HG02678 (cell line): ENCODE measurements at regions not wholly inside any gene's neighbourhood (a gene's known extent, or its start where the extent isn't known, plus 50 kb on each side); places are given as distances from the start of the nearest gene placed in this dataset.
"Not testable (repeated sequence)": the region's sequence is repeated elsewhere in the genome, so short reads cannot be mapped to it uniquely, and the experiment has no call there.

Source experiments
- ATAC-seq: cut with Tn5 transposase; IDR thresholded peaks from one replicate; pipeline ENCODE4 v1.9.1; 2021; ENCODE audit warnings: mild to moderate bottlenecking, moderate library complexity; ENCODE audit not compliant: unreplicated experiment

DNA sequence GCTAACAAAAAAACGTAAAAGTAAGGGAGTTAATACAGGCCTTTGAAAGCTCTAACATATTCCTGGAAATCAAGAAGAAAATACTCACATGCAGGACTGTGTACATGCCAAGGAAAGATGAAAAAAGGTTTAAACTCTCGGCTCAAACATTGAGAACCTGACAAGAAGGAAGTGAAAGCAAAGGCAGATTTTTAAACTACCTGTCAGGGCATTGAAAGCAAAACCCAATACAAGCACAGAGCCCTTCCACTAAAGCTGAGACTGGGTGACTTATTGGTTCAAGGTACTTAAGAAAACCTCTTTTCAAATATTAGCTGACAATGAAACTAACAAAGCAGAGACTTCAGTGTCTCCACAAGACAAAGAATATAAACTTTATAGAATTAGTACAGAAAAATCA, 313.0 kb upstream of the GRID2 start:
- no peak for ATAC-seq

DNA sequence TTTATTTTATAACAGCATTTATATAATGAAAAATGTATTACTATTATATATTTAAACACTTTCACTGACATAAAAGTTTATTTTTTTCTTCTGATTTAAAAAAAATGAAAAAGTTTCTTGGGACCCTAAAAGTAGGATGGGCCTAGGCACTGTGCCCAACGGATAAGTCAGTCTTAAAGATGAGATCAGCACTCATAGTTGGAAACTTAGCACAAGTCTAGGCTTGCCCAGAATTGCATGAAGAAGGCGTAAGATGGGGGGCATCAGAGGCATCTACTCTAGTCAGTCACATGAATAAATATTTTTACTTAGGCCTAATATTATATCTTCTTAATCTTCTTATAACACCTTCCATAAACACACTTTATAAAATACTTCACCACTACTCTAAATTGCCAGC, 306.7 kb upstream of the GRID2 start:
- ATAC-seq = no peak

GRCh38 chr4:92012899-92013867, 290.6 kb upstream of the GRID2 start:
- ATAC-seq = no peak

- ATAC-seq = no peak
These were observed 289.7 kb upstream of the GRID2 start for GRCh38 chr4:92014067-92014466.

GRCh38 chr4:92021203-92021602, 282.6 kb upstream of the GRID2 start:
- no peak for ATAC-seq

DNA sequence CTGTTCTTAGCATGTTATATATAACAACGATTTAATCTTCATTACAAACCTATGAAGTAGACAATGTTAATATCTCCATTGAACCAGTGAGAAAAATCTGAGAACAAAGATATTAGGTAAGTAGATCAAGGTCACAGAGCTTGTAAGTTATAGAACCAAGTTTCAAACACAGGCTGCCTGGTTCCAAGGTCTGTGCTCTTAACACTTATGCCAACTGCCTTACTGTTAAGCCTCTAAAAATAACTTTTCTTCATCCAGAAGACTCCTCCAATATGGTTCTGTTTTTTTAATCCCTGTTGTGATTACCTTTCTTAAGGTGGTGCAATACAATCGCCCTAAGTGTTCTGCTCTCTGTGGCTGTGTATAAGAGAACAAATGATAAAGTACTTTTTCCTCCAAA, 282.0 kb upstream of the GRID2 start:
- no peak for ATAC-seq

- ATAC-seq = not testable (repeated sequence)
These were observed 274.9 kb upstream of the GRID2 start for GRCh38 chr4:92028830-92029229.

DNA sequence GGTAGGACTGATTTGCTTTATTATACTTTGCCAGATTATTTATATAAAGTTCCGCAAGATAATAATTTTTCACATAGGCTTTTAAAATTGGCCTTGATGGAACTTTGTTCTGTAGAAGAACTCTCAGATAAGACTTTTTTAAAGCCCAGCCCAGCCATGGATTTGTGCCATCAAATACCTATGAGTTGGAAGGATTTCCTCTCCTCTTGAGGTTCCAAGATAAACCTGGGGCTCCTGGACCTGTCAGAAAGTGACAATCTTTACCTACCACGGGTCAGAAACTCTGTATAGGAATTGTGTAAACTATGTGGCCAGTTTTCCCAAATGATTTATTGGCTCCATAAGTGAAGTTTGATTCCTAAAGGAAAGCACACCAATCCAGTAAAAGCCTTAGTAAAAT, 271.9 kb upstream of the GRID2 start:
- ATAC-seq = no peak

DNA sequence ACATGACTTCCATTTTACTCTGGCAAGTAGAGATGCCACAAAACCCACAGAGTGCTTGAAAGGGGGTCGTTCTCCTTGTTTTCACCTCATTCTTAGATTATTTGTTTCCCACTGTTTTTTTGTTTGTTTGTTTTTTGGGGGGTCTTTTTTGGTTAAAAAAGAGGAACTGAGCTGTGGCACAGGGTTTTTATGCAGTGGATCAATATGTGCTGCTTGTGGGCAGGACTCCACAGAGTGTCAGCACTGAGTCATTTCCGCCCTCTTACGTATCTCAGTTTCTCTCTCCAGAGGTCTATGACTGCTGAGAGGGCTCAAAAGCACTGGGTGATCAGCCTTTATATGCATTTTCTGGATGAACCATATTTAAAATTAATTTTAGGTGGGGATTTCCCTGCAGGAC, 268.1 kb upstream of the GRID2 start:
- no peak for ATAC-seq

GRCh38 chr4:92045718-92046117, 258.0 kb upstream of the GRID2 start:
- no peak for ATAC-seq

DNA sequence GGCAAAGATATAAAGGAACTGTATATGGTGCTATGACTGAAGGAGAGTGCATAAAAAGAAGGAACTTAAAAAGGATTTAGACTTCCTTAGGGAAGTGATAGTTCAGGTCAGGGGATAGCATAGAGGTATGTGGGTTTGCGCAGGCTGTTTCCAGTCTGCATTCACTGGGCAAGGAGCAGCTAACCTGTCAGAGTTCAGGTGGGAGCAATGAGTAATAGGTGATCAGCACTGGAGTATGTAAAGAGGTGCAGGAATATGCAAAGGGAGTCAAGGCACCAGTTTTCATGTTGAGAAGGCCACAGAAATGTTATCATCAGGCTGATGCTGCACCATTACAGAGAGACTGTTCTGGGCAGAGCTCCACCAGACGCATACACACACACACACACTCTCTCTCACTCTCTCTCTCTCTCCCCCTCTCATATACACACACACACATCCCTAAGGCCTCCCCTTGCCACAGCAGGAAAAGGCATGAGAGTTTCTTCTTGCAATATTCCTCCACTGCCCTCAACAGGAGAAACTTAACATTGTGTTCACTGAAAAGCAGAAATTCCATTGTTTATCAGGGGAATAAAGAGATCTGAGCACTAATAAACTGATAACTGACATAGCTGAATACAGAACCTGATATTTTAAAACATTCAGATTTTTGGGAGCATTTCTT, 256.4 kb upstream of the GRID2 start:
- ATAC-seq = no peak

DNA sequence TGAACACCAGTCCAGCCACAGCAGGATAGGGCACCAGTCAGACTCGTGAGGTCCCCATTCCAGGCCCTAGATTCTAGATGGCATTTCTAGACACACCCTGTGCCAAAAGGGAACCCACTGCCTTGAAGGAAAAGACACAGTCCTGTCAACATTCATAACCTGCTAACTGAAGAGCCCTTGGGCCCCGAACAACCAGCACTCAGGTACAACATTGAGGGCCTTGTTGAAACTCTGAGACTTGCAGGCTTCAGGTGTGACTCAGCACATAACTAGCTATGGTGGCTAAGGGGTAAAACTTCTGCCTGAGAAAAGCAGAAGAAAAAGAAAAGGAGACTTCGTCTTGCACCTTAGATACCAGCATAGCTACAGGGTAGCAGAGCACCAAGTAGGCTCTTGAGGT, 252.9 kb upstream of the GRID2 start:
- ATAC-seq = no peak

DNA sequence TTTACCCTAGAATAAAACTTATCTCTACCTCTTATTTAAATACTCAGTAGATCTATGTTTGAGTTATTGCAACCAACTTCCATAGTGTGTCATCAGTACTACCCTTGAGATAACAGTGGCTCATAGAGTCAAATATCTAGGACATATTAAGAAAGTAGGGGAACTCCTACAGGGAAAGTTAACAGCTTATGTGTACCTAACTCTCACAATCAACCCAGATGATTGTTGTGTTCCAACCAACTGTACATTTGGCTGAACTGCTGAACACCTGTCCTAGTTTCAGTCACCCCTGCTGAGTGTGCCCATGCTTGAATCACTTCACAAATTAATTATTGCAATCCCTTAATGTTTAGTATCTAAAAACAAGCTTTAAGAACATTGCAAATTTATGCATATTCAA, 244.2 kb upstream of the GRID2 start:
- ATAC-seq = no peak

- no peak for ATAC-seq
These were observed 243.4 kb upstream of the GRID2 start for GRCh38 chr4:92060333-92060732.

- no peak for ATAC-seq
These were observed 239.2 kb upstream of the GRID2 start for GRCh38 chr4:92064574-92064973.

DNA sequence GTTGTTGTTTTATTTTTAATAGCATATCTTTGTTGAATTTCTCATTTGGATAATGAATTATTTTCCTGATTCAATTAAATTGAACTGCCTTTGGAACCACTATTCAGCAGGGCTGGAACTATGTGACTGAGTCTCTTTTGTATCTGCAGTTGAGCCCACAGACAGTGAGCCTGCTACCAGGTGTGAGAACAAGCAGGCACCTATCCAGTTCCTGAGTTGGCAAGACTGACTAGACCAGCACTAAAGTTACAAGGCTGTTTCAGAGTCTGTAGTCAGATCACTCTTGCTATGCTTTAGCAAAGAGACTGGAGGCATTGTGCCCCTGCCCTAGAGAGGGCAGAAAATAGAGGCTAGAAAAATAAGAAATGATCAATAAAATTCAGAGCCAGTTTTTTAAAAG, 237.3 kb upstream of the GRID2 start:
- no peak for ATAC-seq

- ATAC-seq = no peak
These were observed 232.2 kb upstream of the GRID2 start for GRCh38 chr4:92071587-92071986.

DNA sequence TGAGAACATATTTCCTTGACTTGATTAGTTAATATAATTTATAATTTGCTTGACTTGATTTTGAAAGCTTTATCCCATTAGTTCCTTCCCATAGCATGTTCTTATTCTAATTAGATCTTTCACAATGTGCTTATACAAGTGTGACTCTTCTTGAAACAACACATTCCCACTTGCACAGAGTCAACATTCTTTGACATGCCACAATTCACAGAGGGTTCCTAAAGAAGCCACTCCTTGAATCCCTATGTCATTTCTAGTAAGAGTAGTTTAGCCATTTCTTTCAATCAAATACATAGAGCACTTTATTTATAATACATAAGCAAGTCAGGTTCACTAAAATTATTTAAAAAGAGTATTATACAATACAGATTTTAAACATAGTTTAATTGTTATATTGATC, 228.9 kb upstream of the GRID2 start:
- no peak for ATAC-seq

DNA sequence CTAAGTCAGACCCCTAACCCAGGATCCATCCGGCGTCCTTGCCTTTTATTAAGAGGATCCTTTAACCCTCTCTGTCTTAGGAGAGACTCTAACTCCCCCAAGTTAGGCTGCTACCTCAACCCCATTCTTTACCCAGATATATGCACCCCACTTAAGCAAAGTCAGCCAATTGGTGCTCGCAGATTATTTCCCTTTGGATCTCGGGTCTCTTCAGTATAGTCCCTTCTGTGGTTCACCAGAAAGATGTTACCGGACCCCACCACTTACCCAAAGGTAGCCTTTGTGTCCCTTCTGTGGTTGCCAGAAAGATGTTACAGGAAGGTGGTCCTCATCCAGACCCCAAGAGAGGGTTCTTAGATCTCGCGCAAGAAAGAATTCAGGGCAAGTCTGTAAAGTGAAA, 212.9 kb upstream of the GRID2 start:
- no peak for ATAC-seq

DNA sequence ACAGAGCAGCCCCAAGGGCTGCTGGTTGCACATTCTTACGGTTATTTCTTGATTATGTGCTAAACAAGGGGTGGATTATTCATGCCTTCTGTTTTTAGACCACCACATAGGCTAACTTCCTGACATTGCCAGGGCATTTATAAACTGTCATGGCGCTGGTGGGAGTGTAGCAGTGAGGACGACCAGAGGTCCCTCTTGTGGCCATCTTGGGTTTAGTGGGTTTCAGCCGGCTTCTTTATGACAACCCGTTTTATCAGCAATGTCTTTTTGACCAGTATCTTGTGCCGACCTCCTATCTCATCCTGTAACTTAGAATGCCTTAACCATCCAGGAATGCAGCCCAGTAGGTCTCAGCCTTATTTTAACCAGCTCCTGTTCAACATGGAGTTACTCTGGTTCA, 212.4 kb upstream of the GRID2 start:
- ATAC-seq = no peak

- no peak for ATAC-seq
These were observed 203.9 kb upstream of the GRID2 start for GRCh38 chr4:92099861-92100260.

DNA sequence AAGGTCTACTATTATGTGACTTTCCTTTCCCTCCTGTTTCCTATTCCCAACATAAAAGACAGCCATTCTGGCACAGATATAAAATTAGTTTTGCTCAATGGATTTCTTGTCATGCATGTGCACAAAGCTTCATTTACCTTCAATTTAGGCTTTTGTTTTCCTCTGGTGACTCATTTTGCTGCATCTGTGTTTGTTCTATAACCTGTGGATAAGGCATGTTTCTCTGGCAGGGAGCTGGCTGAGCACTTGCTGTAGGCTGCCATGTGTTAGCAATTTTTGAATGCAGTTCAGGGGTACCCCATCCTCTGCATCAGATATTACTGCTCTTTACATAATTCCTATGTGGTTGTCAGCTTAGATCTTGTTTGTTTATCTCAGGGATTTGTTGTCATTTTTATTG, 202.8 kb upstream of the GRID2 start:
- no peak for ATAC-seq
